Osteoblast (primary cell): ENCODE measurements at regions not wholly inside any gene's neighbourhood (a gene's known extent, or its start where the extent isn't known, plus 50 kb on each side); places are given as distances from the start of the nearest gene placed in this dataset.
"Not testable (repeated sequence)": the region's sequence is repeated elsewhere in the genome, so short reads cannot be mapped to it uniquely, and the experiment has no call there.

Experiments
- DNase-seq: peaks from one replicate; pipeline ENCODE4 v3.0.0; 2011; ENCODE audit warnings: low spot score, mixed read lengths; ENCODE audit not compliant: insufficient read length; ENCODE audit errors: missing footprints
- H2AFZ ChIP-seq: 2 replicates; pipeline ENCODE4 v1.6.0; 2011; ENCODE audit warnings: mild to moderate bottlenecking, low read length
- H3K27ac ChIP-seq: 2 replicates; pipeline ENCODE4 v1.5.1; 2011; ENCODE audit warnings: mild to moderate bottlenecking, low read depth, low read length, moderate library complexity
- H3K27me3 ChIP-seq: 2 replicates; pipeline ENCODE4 v1.6.0; 2012; ENCODE audit warnings: mild to moderate bottlenecking, control low read depth, inconsistent platforms, low read length, moderate library complexity; ENCODE audit not compliant: insufficient read depth
- H3K36me3 ChIP-seq: 2 replicates; pipeline ENCODE4 v1.5.1; 2011; ENCODE audit warnings: mild to moderate bottlenecking, low read length, control low read depth, moderate library complexity; ENCODE audit not compliant: insufficient read depth
- H3K4me1 ChIP-seq: 2 replicates; pipeline ENCODE4 v1.5.1; 2011; ENCODE audit warnings: mild to moderate bottlenecking, low read length, control low read depth, moderate library complexity; ENCODE audit not compliant: insufficient read depth
- H3K4me2 ChIP-seq: 2 replicates; pipeline ENCODE4 v1.6.0; 2011; ENCODE audit warnings: mild to moderate bottlenecking, low read length; ENCODE audit not compliant: insufficient read depth
- H3K4me3 ChIP-seq: fragments of 200-600 bp; sonication (generic); 3 replicates; pipeline ENCODE4 v1.5.1; 2012; ENCODE audit warnings: mild to moderate bottlenecking, low read length, inconsistent platforms; ENCODE audit not compliant: insufficient read depth
- H3K79me2 ChIP-seq: 2 replicates; pipeline ENCODE4 v1.6.0; 2012; ENCODE audit warnings: mild to moderate bottlenecking, low read length, control low read depth, inconsistent platforms; ENCODE audit not compliant: insufficient read depth
- H3K9me3 ChIP-seq: 2 replicates; pipeline ENCODE4 v1.5.1; 2011; ENCODE audit warnings: low read depth, low read length, control low read depth
- H4K20me1 ChIP-seq: 2 replicates; pipeline ENCODE4 v1.6.0; 2012; ENCODE audit warnings: mild to moderate bottlenecking, low read length, control low read depth; ENCODE audit not compliant: insufficient read depth
- CTCF ChIP-seq: IDR thresholded peaks from 2 replicates; pipeline ENCODE4 v1.5.1; 2011; ENCODE audit warnings: mild to moderate bottlenecking, low read depth, low read length, moderate library complexity; ENCODE audit errors: extremely low read depth

GRCh38 chr6:156423075-156423474 is 354.1 kb upstream of the ARID1B start:
- Histone ChIP-seq H3K9me3 (no peaks in the 10 kb centered on the region), H3K4me2 (no peak overlapping the region), H2AFZ (no peak overlapping the region), H3K4me1 (peaks cover 23% of the 10 kb centered on the region), H3K79me2 (no peaks in the 10 kb centered on the region), H4K20me1 (no peaks in the 10 kb centered on the region), H3K27ac (no peak overlapping the region), H3K4me3 (no peak overlapping the region), H3K36me3 (no peaks in the 10 kb centered on the region), H3K27me3 (no peaks in the 10 kb centered on the region)
- DNase-seq = no peak
- no peak for TF ChIP-seq CTCF

GRCh38 chr6:156421933-156422332 is 355.2 kb upstream of the ARID1B start:
- H3K36me3 ChIP-seq = no peaks in the 10 kb centered on the region
- no peak for DNase-seq
- no peaks in the 10 kb centered on the region for H3K27me3 ChIP-seq
- H3K4me2 ChIP-seq = no peak overlapping the region
- H4K20me1 ChIP-seq = no peaks in the 10 kb centered on the region
- H3K27ac ChIP-seq = no peak overlapping the region
- no peak overlapping the region for H3K4me3 ChIP-seq
- no peaks in the 10 kb centered on the region for H3K79me2 ChIP-seq
- H3K9me3 ChIP-seq = no peaks in the 10 kb centered on the region
- peaks cover 18% of the 10 kb centered on the region for H3K4me1 ChIP-seq
- no peak for TF ChIP-seq CTCF
- H2AFZ ChIP-seq = no peak overlapping the region

GRCh38 chr6:156421301-156421700 is 355.9 kb upstream of the ARID1B start:
- H3K27ac ChIP-seq, H3K4me2 ChIP-seq, H3K4me3 ChIP-seq, H3K79me2 ChIP-seq, H3K27me3 ChIP-seq, DNase-seq, H2AFZ ChIP-seq, H4K20me1 ChIP-seq, H3K9me3 ChIP-seq, H3K36me3 ChIP-seq: not testable (repeated sequence)
- peaks cover 16% of the 10 kb centered on the region for H3K4me1 ChIP-seq

- Histone ChIP-seq H2AFZ (no peak overlapping the region), H3K79me2 (no peaks in the 10 kb centered on the region), H3K4me3 (no peak overlapping the region), H3K9me3 (no peaks in the 10 kb centered on the region), H3K27ac (no peak overlapping the region), H3K4me1 (peaks cover 11% of the 10 kb centered on the region), H4K20me1 (no peaks in the 10 kb centered on the region), H3K27me3 (no peaks in the 10 kb centered on the region), H3K36me3 (no peaks in the 10 kb centered on the region), H3K4me2 (no peak overlapping the region)
- DNase-seq = peak; percentile 44
- no peak for TF ChIP-seq CTCF
These were observed 356.8 kb upstream of the ARID1B start for GRCh38 chr6:156420172-156420993.
